Natural killer cell (primary cell): ENCODE measurements at regions not wholly inside any gene's neighbourhood (a gene's known extent, or its start where the extent isn't known, plus 50 kb on each side); places are given as distances from the start of the nearest gene placed in this dataset.
"Not testable (repeated sequence)": the region's sequence is repeated elsewhere in the genome, so short reads cannot be mapped to it uniquely, and the experiment has no call there.

Source experiments
- ATAC-seq, 3 donors: fragments of 150-1000 bp in 2 of 3; fragments of 200-7000 bp in 1 of 3; cut with Tn5 transposase; 1 replicate in 1 of 3; 2 replicates in 2 of 3; pipeline ENCODE4 v1.10.0; 2021; ENCODE audit warnings: mild to moderate bottlenecking in 2 of 3, moderate library complexity in 2 of 3
- DNase-seq, 2 donors: peaks; one replicate each; pipeline versions ENCODE4 v3.0.0 to v3.0.0-alpha.2; 2013 to 2021; ENCODE audit warnings: mixed read lengths in 1 of 2
- H3K27ac ChIP-seq: one replicate; pipeline ENCODE4 v1.5.1; 2013; ENCODE audit warnings: mild to moderate bottlenecking, low read length
- H3K27me3 ChIP-seq: one replicate; pipeline ENCODE4 v1.6.1; 2013; ENCODE audit warnings: low read length; ENCODE audit not compliant: control insufficient read depth, insufficient read depth
- H3K36me3 ChIP-seq: one replicate; pipeline ENCODE4 v1.6.1; 2013; ENCODE audit warnings: low read length; ENCODE audit not compliant: control insufficient read depth, insufficient read depth
- H3K4me1 ChIP-seq: one replicate; pipeline ENCODE4 v1.6.1; 2013; ENCODE audit warnings: low read length; ENCODE audit not compliant: control insufficient read depth, insufficient read depth
- H3K4me3 ChIP-seq: one replicate; pipeline ENCODE4 v1.5.1; 2013; ENCODE audit warnings: low read length
- H3K9me3 ChIP-seq: one replicate; pipeline ENCODE4 v1.6.1; 2013; ENCODE audit warnings: low read length; ENCODE audit not compliant: control insufficient read depth, insufficient read depth
- H3K27ac Mint-ChIP-seq, 2 donors: one replicate each; pipeline ENCODE4 v1.8.0; 2022; ENCODE audit warnings: mild to moderate bottlenecking in 2 of 2, mixed read lengths in 2 of 2, moderate library complexity in 1 of 2
- H3K27me3 Mint-ChIP-seq, 2 donors: one replicate each; pipeline ENCODE4 v1.8.0; 2022; ENCODE audit warnings: low read depth in 2 of 2, mixed read lengths in 2 of 2
- H3K36me3 Mint-ChIP-seq: one replicate; pipeline ENCODE4 v1.8.0; 2022; ENCODE audit warnings: mixed read lengths
- H3K4me1 Mint-ChIP-seq, 2 donors: one replicate each; pipeline ENCODE4 v1.8.0; 2022; ENCODE audit warnings: mixed read lengths in 2 of 2
- H3K4me3 Mint-ChIP-seq: one replicate; pipeline ENCODE4 v1.8.0; 2022; ENCODE audit warnings: mild to moderate bottlenecking, moderate library complexity, mixed read lengths
- H3K9me3 Mint-ChIP-seq, 2 donors: one replicate each; pipeline ENCODE4 v1.8.0; 2022; ENCODE audit warnings: mixed read lengths in 2 of 2
- WGBS: methylation state at CpG from one replicate; pipeline ENCODE4 v1.1.7; 2013; ENCODE audit warnings: missing lambda C conversion rate; ENCODE audit not compliant: insufficient coverage; 5-methylcytosine and 5-hydroxymethylcytosine counted together
- intact Hi-C: fragments of 100-400 bp; cut with micrococcal nuclease; formaldehyde crosslinking; loops from one replicate; pipeline ENCODE4 v1.14.2; 2022
- TF ChIP-seq, protein P1 (sequence below): fragments of 200-600 bp; IDR thresholded peaks from one replicate; pipeline ENCODE4 v1.8.0; 2022; ENCODE audit warnings: antibody characterized with exemption

- H3K4me1 Mint-ChIP-seq = no peaks in the 10 kb centered on the region
- TF ChIP-seq, protein P1, sequence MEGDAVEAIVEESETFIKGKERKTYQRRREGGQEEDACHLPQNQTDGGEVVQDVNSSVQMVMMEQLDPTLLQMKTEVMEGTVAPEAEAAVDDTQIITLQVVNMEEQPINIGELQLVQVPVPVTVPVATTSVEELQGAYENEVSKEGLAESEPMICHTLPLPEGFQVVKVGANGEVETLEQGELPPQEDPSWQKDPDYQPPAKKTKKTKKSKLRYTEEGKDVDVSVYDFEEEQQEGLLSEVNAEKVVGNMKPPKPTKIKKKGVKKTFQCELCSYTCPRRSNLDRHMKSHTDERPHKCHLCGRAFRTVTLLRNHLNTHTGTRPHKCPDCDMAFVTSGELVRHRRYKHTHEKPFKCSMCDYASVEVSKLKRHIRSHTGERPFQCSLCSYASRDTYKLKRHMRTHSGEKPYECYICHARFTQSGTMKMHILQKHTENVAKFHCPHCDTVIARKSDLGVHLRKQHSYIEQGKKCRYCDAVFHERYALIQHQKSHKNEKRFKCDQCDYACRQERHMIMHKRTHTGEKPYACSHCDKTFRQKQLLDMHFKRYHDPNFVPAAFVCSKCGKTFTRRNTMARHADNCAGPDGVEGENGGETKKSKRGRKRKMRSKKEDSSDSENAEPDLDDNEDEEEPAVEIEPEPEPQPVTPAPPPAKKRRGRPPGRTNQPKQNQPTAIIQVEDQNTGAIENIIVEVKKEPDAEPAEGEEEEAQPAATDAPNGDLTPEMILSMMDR = no peak
- Histone ChIP-seq H3K27me3 (no peaks in the 10 kb centered on the region), H3K9me3 (no peaks in the 10 kb centered on the region), H3K4me1 (no peaks in the 10 kb centered on the region), H3K27ac (no peak overlapping the region), H3K36me3 (no peaks in the 10 kb centered on the region), H3K4me3 (no peak overlapping the region)
- H3K4me3 Mint-ChIP-seq = no peak overlapping the region
- H3K9me3 Mint-ChIP-seq = no peaks in the 10 kb centered on the region
- ATAC-seq = no peak
- no peak for DNase-seq
- H3K27me3 Mint-ChIP-seq = peaks cover 0 to 3% of the 10 kb centered on the region in 2 donors
- 85% methylated on average over 3 of the region's 4 CpGs for WGBS
- intact Hi-C loops = no loop called here
- no peaks in the 10 kb centered on the region for H3K36me3 Mint-ChIP-seq
- no peak overlapping the region for H3K27ac Mint-ChIP-seq
These were observed 286.5 kb downstream of the ALDH8A1 start for GRCh38 chr6:134663356-134663755.

DNA sequence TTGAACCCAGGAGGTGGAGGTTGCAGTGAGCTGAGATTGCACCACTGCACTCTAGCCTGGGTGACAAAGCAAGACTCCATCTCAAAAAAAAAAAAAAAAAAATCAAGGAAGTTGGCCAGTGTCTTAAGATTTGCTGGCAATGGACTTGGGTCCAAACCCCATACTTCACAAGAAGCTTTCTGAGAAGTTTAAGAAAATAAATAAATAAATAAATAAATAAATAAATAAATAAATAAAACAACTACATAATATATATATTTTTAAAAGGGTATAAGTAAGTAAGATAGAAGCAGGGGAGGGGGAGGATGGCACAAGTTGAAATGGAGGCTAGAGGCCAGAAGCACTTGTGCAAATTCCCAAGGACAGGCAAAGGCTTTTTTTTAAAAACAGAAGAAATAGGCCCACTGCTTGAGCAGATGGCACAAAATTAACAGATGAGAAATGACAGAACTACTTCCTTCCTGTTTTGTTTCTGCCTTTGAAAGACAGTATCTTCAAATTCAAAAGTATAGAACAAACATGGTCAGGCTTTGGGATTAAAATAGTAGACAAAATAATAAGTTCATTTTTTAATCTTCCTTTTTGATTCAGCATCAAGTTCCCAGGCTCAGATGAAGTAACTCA is 287.7 kb downstream of the ALDH8A1 start:
- TF ChIP-seq, protein P1 = no peak
- H3K27ac Mint-ChIP-seq = no peak overlapping the region
- no peaks in the 10 kb centered on the region for H3K36me3 ChIP-seq
- no peak overlapping the region for H3K4me3 ChIP-seq
- ATAC-seq = no peak
- no peaks in the 10 kb centered on the region for H3K9me3 ChIP-seq
- no peaks in the 10 kb centered on the region for H3K4me1 Mint-ChIP-seq
- H3K36me3 Mint-ChIP-seq = no peaks in the 10 kb centered on the region
- H3K27ac ChIP-seq = no peak overlapping the region
- H3K4me3 Mint-ChIP-seq = no peak overlapping the region
- H3K27me3 ChIP-seq = no peaks in the 10 kb centered on the region
- DNase-seq = no peak
- H3K27me3 Mint-ChIP-seq = peaks cover 0 to 6% of the 10 kb centered on the region in 2 donors
- H3K4me1 ChIP-seq = no peaks in the 10 kb centered on the region
- intact Hi-C loops = no loop called here
- H3K9me3 Mint-ChIP-seq = no peaks in the 10 kb centered on the region

GRCh38 chr6:134659885-134660284 is 290.0 kb downstream of the ALDH8A1 start:
- WGBS = 78% methylated on average over 1 of the region's 1 CpG
- H3K36me3 ChIP-seq, H3K27ac Mint-ChIP-seq, intact Hi-C loops, DNase-seq, H3K9me3 Mint-ChIP-seq, H3K27ac ChIP-seq, ATAC-seq, H3K36me3 Mint-ChIP-seq, H3K4me1 Mint-ChIP-seq, H3K4me3 Mint-ChIP-seq, H3K4me3 ChIP-seq, H3K27me3 ChIP-seq, H3K4me1 ChIP-seq, H3K9me3 ChIP-seq: not testable (repeated sequence)
- H3K27me3 Mint-ChIP-seq = peaks cover 13 to 14% of the 10 kb centered on the region in 2 donors

DNA sequence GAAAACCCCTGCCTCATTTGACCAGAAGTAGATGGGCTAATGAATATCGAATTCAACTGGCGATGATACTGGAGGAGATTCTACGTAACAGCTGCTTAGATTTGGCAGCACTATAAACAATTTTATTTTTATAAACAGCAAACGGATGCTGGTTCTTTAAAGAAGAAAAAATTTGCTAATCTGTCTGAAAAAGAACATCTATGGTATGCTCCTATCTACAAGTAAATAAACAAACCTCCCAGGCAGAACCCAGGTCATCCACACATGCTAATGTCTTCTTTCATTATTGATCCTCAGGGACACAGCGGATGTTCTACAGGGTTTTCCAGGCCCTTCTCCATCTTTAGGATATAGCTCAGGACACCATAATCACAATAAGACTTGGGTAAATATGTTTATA is 291.3 kb downstream of the ALDH8A1 start:
- DNase-seq (no peak), ATAC-seq (no peak)
- Histone ChIP-seq H3K9me3 (no peaks in the 10 kb centered on the region), H3K4me1 (no peaks in the 10 kb centered on the region), H3K4me3 (no peak overlapping the region), H3K27ac (no peak overlapping the region), H3K27me3 (peaks cover 2% of the 10 kb centered on the region), H3K36me3 (no peaks in the 10 kb centered on the region)
- Mint-ChIP-seq H3K4me1 (no peaks in the 10 kb centered on the region), H3K4me3 (no peak overlapping the region), H3K36me3 (no peaks in the 10 kb centered on the region), H3K27me3 (peaks cover 13 to 15% of the 10 kb centered on the region in 2 donors), H3K27ac (no peak overlapping the region), H3K9me3 (no peaks in the 10 kb centered on the region)
- intact Hi-C loops = no loop called here
- TF ChIP-seq, protein P1 = no peak
- WGBS = 88% methylated on average over 4 of the region's 5 CpGs
